Lower lobe of right lung (tissue), 2 donors: ENCODE measurements at regions not wholly inside any gene's neighbourhood (a gene's known extent, or its start where the extent isn't known, plus 50 kb on each side); places are given as distances from the start of the nearest gene placed in this dataset.

ENCODE experiments used
- ATAC-seq, 2 donors: fragments of 200-7000 bp; cut with Tn5 transposase; one replicate each; pipeline ENCODE4 v1.9.1; 2020 to 2022; ENCODE audit warnings: mild to moderate bottlenecking in 2 of 2, moderate library complexity in 2 of 2
- DNase-seq: peaks from one replicate; pipeline ENCODE4 v3.0.0-alpha.2; 2020
- H3K27ac ChIP-seq: fragments of 200-600 bp; one replicate; pipeline ENCODE4 v1.8.0; 2022
- H3K27me3 ChIP-seq: fragments of 200-600 bp; one replicate; pipeline ENCODE4 v1.8.0; 2022; ENCODE audit warnings: low read depth
- H3K36me3 ChIP-seq: fragments of 200-600 bp; one replicate; pipeline ENCODE4 v1.8.0; 2022; ENCODE audit warnings: mild to moderate bottlenecking
- H3K4me1 ChIP-seq: fragments of 200-600 bp; one replicate; pipeline ENCODE4 v1.8.0; 2022
- H3K4me3 ChIP-seq: fragments of 200-600 bp; one replicate; pipeline ENCODE4 v1.8.0; 2022; ENCODE audit warnings: mild to moderate bottlenecking
- H3K9me3 ChIP-seq: fragments of 200-600 bp; one replicate; pipeline ENCODE4 v1.8.0; 2022
- intact Hi-C: fragments of 100-400 bp; cut with DNase I; formaldehyde crosslinking; loops from one replicate; pipeline ENCODE4 v1.11.0; 2022
- TF ChIP-seq, protein P1 (sequence below): fragments of 200-600 bp; IDR thresholded peaks from one replicate; pipeline ENCODE4 v1.8.0; 2022; ENCODE audit warnings: antibody characterized with exemption, mild to moderate bottlenecking
- donor health status: DM: no; HTN: yes; CAD: no; lungs with severe emphysema.

DNA sequence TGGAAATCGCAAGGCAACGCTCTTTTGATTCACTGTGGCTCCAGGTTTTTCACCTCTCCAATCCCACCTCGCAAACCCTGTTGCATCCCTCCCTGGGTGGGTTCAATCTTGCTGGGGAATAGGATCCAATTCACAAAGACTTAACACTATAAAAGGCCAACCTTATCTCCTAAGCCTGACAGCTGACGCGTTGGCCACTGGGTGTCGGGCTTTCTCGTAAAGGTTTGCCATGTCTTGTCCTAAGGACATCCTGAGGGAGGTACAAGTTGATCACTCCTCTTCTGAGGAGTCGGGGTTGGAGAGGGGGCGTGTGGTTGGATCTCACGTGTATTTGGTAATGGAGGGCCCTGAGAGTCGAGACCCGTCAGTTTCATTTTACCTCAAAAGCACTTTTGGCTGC lies 112.6 kb upstream of the FZD10 start:
- Histone ChIP-seq H3K36me3 (no peaks in the 10 kb centered on the region), H3K27me3 (peaks cover 16% of the 10 kb centered on the region), H3K4me3 (no peak overlapping the region), H3K9me3 (no peaks in the 10 kb centered on the region), H3K4me1 (no peaks in the 10 kb centered on the region), H3K27ac (no peak overlapping the region)
- intact Hi-C loops: loop anchor here (10.0 kb wide), 1 partner anchor 285 kb away; the partner anchor contains the start of gene PIWIL1
- DNase-seq (no peak), ATAC-seq (no peak)
- TF ChIP-seq, protein P1, sequence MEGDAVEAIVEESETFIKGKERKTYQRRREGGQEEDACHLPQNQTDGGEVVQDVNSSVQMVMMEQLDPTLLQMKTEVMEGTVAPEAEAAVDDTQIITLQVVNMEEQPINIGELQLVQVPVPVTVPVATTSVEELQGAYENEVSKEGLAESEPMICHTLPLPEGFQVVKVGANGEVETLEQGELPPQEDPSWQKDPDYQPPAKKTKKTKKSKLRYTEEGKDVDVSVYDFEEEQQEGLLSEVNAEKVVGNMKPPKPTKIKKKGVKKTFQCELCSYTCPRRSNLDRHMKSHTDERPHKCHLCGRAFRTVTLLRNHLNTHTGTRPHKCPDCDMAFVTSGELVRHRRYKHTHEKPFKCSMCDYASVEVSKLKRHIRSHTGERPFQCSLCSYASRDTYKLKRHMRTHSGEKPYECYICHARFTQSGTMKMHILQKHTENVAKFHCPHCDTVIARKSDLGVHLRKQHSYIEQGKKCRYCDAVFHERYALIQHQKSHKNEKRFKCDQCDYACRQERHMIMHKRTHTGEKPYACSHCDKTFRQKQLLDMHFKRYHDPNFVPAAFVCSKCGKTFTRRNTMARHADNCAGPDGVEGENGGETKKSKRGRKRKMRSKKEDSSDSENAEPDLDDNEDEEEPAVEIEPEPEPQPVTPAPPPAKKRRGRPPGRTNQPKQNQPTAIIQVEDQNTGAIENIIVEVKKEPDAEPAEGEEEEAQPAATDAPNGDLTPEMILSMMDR: no peak

DNA sequence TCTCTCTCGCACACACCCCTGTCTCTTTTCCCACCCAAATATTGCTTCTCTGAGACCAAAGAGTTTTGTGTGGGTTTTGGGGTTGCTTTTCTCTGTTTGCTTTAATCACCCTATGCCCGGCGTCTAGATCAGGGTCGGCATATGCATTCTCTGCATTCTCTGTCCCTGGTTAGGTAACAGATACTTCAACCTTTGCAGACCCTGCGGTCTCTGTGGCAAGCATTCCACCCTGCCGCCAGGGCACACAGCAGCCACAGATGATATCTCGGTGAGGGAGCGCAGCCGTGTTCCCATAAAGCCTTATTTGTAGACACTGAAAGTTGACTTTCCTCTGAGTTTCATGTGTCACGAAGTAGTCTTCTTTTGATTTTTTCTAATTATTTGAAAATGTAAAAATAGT lies 110.4 kb upstream of the FZD10 start:
- DNase-seq (no peak), ATAC-seq (no peak)
- no peak overlapping the region for H3K4me3 ChIP-seq
- TF ChIP-seq, protein P1: no peak
- intact Hi-C loops: no loop called here
- H3K4me1 ChIP-seq: no peaks in the 10 kb centered on the region
- no peaks in the 10 kb centered on the region for H3K9me3 ChIP-seq
- no peaks in the 10 kb centered on the region for H3K36me3 ChIP-seq
- no peak overlapping the region for H3K27ac ChIP-seq
- no peaks in the 10 kb centered on the region for H3K27me3 ChIP-seq

DNA sequence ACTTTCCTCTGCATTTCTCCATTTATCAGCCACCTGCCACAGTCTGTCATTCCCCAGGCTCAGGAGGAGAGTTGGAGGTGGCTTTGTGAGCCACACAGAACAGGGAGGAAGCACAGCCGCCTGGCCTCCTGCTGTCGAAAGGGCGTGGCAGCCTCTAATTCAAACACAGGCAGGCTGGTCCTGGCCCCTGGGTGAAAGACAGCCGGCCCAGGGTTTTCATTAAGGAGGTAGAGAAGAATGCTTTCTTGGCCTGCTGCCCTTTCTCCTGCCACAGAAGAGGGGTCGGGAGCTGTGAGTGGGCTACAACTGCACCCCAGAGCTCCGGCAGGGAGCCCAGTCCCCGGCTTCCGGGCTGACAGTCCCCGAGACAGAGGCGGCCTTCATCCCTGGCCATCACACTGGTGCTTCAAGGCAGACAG lies 108.6 kb upstream of the FZD10 start:
- TF ChIP-seq, protein P1: no peak
- no peak for DNase-seq
- ATAC-seq: no peak
- intact Hi-C loops: no loop called here
- Histone ChIP-seq H3K27ac (no peak overlapping the region), H3K9me3 (no peaks in the 10 kb centered on the region), H3K27me3 (no peaks in the 10 kb centered on the region), H3K4me3 (no peak overlapping the region), H3K4me1 (no peaks in the 10 kb centered on the region), H3K36me3 (no peaks in the 10 kb centered on the region)

DNA sequence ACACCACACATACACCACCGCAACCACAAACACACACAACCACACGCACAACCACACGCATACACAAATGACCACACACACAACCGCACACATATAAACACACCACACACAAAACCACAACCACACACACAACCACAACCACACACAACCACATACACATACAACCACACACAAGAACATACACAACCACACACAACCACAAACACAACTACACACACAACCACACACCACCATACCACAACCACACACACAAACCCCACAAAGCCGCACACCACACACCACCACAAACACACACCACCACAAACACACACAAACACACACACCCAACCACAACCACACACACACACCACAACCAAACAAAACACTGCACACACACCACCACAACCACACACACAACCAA lies 107.5 kb upstream of the FZD10 start:
- H3K4me1 ChIP-seq: no peaks in the 10 kb centered on the region
- H3K4me3 ChIP-seq: no peak overlapping the region
- ATAC-seq: no peak
- H3K36me3 ChIP-seq: no peaks in the 10 kb centered on the region
- no peak overlapping the region for H3K27ac ChIP-seq
- no peak for DNase-seq
- H3K9me3 ChIP-seq: no peaks in the 10 kb centered on the region
- TF ChIP-seq, protein P1: no peak
- intact Hi-C loops: no loop called here
- peaks cover 4% of the 10 kb centered on the region for H3K27me3 ChIP-seq

DNA sequence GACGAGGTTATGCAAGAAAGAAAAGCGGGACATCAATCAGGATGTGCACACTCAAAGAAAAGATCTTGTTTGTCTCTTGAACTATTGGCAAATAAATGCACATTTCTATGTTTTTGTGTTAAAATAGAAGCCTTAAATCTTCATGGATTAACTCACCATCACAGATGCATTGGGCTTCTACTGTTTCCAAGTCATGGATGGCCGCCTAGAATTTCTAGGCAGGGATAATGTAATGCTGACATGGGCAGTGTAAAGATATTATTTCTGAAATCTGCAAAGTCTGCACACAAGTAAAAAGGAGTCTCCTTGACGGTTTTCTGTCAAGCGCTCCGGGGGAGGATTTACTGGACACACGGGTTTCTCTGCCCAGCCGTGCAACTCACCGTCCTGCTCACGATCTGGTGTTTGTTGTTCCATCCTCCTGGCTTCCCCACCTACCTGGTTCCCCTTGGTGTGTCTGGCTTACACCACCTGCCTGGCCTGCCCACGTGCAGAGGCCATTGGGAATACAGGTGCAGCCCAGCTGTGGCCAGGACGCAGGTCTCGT lies 103.3 kb upstream of the FZD10 start:
- Histone ChIP-seq H3K27me3 (peaks cover 4% of the 10 kb centered on the region), H3K4me1 (no peaks in the 10 kb centered on the region), H3K36me3 (no peaks in the 10 kb centered on the region), H3K9me3 (no peaks in the 10 kb centered on the region), H3K4me3 (no peak overlapping the region), H3K27ac (no peak overlapping the region)
- ATAC-seq: no peak
- intact Hi-C loops: no loop called here
- no peak for DNase-seq
- TF ChIP-seq, protein P1: no peak

DNA sequence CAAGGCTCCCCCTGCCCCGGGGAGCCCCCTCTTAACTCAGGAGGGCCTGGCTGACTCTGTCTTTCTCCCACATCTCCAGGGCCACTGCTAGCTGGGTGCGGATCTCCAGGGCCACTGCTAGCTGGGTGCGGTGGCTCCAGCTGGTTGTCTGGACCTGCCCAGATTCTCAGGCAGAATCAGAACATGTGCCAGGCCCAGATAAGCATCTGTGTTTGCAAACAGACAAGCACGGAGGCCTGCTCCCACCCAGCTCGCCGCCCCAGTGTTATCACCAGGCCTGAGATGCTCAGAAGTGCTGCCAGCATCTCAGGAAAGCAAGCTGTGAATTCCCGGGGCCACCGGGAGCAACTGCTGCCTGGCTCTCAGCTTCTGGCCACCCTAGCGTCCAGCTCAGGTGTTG lies 98.4 kb upstream of the FZD10 start:
- TF ChIP-seq, protein P1: no peak
- intact Hi-C loops: no loop called here
- Histone ChIP-seq H3K4me3 (no peak overlapping the region), H3K9me3 (no peaks in the 10 kb centered on the region), H3K27ac (no peak overlapping the region), H3K4me1 (no peaks in the 10 kb centered on the region), H3K27me3 (peaks cover 3% of the 10 kb centered on the region), H3K36me3 (no peaks in the 10 kb centered on the region)
- ATAC-seq (no peak), DNase-seq (no peak)
